ENCODE measurements at regions not wholly inside any gene's neighbourhood (a gene's known extent, or its start where the extent isn't known, plus 50 kb on each side); places are given as distances from the start of the nearest gene placed in this dataset.

DNA sequence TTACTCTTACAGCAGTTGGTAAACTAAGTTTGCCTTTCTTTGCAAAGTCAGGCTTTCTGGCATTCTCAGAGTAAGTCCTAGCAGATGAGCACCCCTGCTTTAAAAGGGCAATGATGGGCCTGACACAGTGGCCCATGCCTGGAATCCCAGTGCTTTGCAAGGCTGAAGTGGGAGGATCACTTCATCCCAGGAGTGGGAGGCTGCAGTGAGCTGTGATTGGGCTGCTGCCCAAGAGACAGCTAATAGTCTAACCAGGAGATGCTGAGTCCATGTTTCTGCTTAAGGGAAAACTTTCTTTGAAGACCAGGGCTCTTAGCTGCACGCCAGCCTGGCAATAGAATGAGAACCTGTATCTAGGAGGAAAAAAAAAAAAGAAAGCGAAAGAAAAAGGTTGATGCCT, 100.2 kb upstream of the MPP7 start:
- TF ChIP-seq, protein P1, sequence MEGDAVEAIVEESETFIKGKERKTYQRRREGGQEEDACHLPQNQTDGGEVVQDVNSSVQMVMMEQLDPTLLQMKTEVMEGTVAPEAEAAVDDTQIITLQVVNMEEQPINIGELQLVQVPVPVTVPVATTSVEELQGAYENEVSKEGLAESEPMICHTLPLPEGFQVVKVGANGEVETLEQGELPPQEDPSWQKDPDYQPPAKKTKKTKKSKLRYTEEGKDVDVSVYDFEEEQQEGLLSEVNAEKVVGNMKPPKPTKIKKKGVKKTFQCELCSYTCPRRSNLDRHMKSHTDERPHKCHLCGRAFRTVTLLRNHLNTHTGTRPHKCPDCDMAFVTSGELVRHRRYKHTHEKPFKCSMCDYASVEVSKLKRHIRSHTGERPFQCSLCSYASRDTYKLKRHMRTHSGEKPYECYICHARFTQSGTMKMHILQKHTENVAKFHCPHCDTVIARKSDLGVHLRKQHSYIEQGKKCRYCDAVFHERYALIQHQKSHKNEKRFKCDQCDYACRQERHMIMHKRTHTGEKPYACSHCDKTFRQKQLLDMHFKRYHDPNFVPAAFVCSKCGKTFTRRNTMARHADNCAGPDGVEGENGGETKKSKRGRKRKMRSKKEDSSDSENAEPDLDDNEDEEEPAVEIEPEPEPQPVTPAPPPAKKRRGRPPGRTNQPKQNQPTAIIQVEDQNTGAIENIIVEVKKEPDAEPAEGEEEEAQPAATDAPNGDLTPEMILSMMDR (IDR thresholded peaks at IDR 0.05), result no peak
- no peak for TF ChIP-seq ZFX (IDR thresholded peaks at IDR 0.05; ENCODE audit: borderline replicate concordance)

Measured in 22Rv1 (cell line).